HG03064 (cell line): ENCODE measurements at regions not wholly inside any gene's neighbourhood (a gene's known extent, or its start where the extent isn't known, plus 50 kb on each side); places are given as distances from the start of the nearest gene placed in this dataset.
"Not testable (repeated sequence)": the region's sequence is repeated elsewhere in the genome, so short reads cannot be mapped to it uniquely, and the experiment has no call there.

Source experiments
- ATAC-seq: cut with Tn5 transposase; IDR thresholded peaks from one replicate; pipeline ENCODE4 v1.9.1; 2021; ENCODE audit warnings: low read depth; ENCODE audit not compliant: unreplicated experiment

GRCh38 chr9:29220596-29221251 is 1647.4 kb upstream of the C9orf72 start:
- no peak for ATAC-seq

GRCh38 chr9:29228558-29228957 is 1655.3 kb upstream of the C9orf72 start:
- no peak for ATAC-seq

- no peak for ATAC-seq
Measured at GRCh38 chr9:29230931-29231330, 1657.7 kb upstream of the C9orf72 start.

GRCh38 chr9:29233193-29233592 is 1659.9 kb upstream of the C9orf72 start:
- no peak for ATAC-seq

GRCh38 chr9:29241320-29241719 is 1668.0 kb upstream of the C9orf72 start:
- no peak for ATAC-seq

GRCh38 chr9:29245351-29245750 is 1672.1 kb upstream of the C9orf72 start:
- ATAC-seq = no peak

GRCh38 chr9:29270400-29270799 is 1697.1 kb upstream of the C9orf72 start:
- ATAC-seq = not testable (repeated sequence)

- ATAC-seq = no peak
Measured at GRCh38 chr9:29282121-29282520, 1708.8 kb upstream of the C9orf72 start.

- no peak for ATAC-seq
Measured at GRCh38 chr9:29285818-29286217, 1712.5 kb upstream of the C9orf72 start.

GRCh38 chr9:29289365-29289764 is 1716.1 kb upstream of the C9orf72 start:
- ATAC-seq = no peak

- no peak for ATAC-seq
Measured at GRCh38 chr9:29290516-29290915, 1717.2 kb upstream of the C9orf72 start.

- ATAC-seq = no peak
Measured at GRCh38 chr9:29297592-29297991, 1724.3 kb upstream of the C9orf72 start.

- ATAC-seq = no peak
Measured at GRCh38 chr9:29311221-29311620, 1737.9 kb upstream of the C9orf72 start.

- ATAC-seq = no peak
Measured at GRCh38 chr9:29312327-29312726, 1739.0 kb upstream of the C9orf72 start.

- no peak for ATAC-seq
Measured at GRCh38 chr9:29319736-29320513, 1746.6 kb upstream of the C9orf72 start.

- ATAC-seq = peak; percentile 71
Measured at GRCh38 chr9:29322240-29322639, 1749.0 kb upstream of the C9orf72 start.

GRCh38 chr9:29325894-29326293 is 1752.6 kb upstream of the C9orf72 start:
- no peak for ATAC-seq

- ATAC-seq = no peak
Measured at GRCh38 chr9:29332789-29333188, 1759.5 kb upstream of the C9orf72 start.

- no peak for ATAC-seq
Measured at GRCh38 chr9:29336281-29336680, 1763.0 kb upstream of the C9orf72 start.

GRCh38 chr9:29339387-29339786 is 1766.1 kb upstream of the C9orf72 start:
- no peak for ATAC-seq

- no peak for ATAC-seq
Measured at GRCh38 chr9:29348999-29349398, 1775.7 kb upstream of the C9orf72 start.

- ATAC-seq = no peak
Measured at GRCh38 chr9:29389421-29389820, 1816.1 kb upstream of the C9orf72 start.
